GM18858 (cell line): ENCODE measurements at regions not wholly inside any gene's neighbourhood (a gene's known extent, or its start where the extent isn't known, plus 50 kb on each side); places are given as distances from the start of the nearest gene placed in this dataset.

Experiments
- ATAC-seq: cut with Tn5 transposase; IDR thresholded peaks from one replicate; pipeline ENCODE4 v1.9.1; 2021; ENCODE audit not compliant: unreplicated experiment

- ATAC-seq: no peak
Measured at GRCh38 chr7:18401757-18402156, 93.8 kb upstream of the HDAC9 start.

GRCh38 chr7:18402488-18403183, 92.9 kb upstream of the HDAC9 start:
- ATAC-seq: no peak

DNA sequence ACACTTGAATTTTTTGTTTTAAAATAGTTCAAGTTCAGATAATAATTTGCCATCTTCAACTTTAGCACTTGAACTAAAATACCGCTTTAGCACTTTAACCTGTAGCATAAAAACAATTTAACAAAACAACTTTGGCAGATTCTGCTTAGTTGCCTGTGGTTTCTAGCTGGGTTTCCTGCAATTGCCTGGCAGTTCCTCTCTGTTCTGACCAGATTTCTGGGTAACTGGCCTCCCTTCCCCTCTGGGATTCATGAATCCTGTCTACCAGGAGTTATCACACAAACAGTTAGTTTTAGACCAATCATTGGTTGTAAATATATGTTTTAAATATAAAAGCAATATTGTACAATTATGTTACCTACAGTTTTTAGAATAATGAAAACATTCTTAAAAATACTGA, 89.8 kb upstream of the HDAC9 start:
- no peak for ATAC-seq

- no peak for ATAC-seq
Measured at GRCh38 chr7:18407385-18407784, 88.2 kb upstream of the HDAC9 start.

GRCh38 chr7:18408461-18408860, 87.1 kb upstream of the HDAC9 start:
- no peak for ATAC-seq

GRCh38 chr7:18408868-18409267, 86.7 kb upstream of the HDAC9 start:
- no peak for ATAC-seq

GRCh38 chr7:18413447-18413846, 82.1 kb upstream of the HDAC9 start:
- ATAC-seq: no peak

GRCh38 chr7:18414885-18415284, 80.7 kb upstream of the HDAC9 start:
- no peak for ATAC-seq

GRCh38 chr7:18416988-18417387, 78.6 kb upstream of the HDAC9 start:
- ATAC-seq: no peak

DNA sequence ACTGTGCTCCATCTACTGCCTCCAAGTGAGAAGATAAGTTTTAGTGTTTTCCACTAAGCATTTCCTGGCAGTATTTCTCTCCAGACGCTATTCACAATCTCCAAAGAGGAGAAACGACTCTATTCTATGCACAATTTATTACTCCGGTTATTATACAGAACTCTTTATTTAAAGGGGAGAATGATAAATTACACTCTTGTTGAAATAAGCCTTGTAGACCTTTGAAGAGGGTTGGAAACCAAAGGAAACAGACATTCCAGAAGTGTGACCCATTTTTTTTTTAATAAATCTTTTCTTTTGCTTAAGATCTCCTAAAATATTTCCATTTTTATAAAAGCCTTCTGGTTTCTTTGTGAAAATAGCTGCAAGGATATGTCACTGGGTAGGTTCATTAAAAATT, 76.1 kb upstream of the HDAC9 start:
- no peak for ATAC-seq

GRCh38 chr7:18420108-18420507, 75.4 kb upstream of the HDAC9 start:
- ATAC-seq: no peak

DNA sequence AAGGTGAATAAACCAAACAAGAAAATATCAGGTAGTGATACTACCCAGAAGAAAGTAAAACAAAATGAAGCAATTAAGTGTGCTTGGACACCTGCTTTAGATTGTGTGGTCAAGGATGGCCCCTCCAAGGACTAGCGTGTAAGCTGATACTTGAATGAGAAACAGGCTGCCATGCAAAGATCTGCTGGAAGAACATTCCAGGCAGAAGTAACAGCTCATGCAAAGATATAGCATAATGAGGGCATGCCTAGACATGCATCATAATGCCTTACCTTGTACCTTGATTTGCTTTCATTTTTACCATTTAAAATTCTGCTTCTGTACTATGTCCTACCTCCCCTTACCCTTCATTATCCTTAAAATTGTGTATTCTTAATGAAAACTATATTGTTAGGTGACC, 74.8 kb upstream of the HDAC9 start:
- no peak for ATAC-seq

DNA sequence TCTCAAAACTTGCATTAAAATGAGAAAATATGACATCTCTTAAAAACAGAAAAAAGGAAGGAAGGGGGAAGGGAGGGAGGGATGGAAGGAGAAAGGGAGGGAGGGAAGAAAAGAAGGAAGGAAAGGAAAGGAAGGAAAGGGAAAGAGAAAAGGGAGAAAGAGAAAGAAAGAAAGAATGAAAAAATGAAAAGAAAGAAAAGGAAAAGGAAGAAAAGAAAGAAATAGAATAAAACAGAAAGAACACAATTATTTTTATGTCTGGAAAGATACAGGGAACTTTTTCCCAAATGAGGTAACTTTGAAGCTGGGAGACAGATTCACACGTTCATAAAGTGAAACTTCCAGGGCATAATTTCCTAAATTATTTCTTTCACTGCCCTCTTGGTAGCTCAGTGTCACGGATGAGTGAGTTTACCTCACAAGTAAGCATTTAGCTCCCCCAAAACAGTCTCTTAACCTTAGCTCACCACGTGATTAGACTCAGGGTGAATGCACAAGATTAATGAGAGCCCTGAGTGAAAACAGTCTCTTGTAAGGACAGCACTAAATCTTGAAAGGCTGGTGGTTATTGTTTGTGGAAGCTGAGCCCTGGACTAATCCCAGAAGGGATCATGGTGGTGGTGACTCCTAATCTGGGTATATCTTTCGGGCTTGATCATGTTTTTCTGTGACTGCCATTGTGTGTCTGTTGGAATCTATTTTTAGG, 74.1 kb upstream of the HDAC9 start:
- peak; percentile 46 for ATAC-seq

GRCh38 chr7:18425227-18425626, 70.3 kb upstream of the HDAC9 start:
- no peak for ATAC-seq

GRCh38 chr7:18425838-18426445, 69.6 kb upstream of the HDAC9 start:
- ATAC-seq: no peak

- no peak for ATAC-seq
Measured at GRCh38 chr7:18426564-18427226, 68.9 kb upstream of the HDAC9 start.

DNA sequence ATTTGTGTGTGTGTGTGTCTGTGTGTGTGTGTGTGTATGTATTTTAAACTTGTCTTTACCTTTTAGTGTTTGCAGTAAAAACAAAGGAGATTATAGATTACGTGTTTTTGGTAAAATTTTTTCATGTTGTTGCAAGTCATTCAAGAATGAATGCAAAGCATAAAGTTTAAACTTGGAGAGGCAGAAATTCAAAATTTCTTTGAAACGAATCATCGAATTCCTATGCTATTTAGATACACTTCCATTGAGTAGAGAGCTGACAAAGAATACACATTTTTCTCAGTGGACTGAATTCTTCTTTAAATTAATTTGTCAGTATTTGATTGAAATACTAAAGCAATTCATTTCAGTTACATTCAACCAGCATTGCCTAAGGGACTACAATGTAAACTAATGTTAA, 66.0 kb upstream of the HDAC9 start:
- no peak for ATAC-seq

DNA sequence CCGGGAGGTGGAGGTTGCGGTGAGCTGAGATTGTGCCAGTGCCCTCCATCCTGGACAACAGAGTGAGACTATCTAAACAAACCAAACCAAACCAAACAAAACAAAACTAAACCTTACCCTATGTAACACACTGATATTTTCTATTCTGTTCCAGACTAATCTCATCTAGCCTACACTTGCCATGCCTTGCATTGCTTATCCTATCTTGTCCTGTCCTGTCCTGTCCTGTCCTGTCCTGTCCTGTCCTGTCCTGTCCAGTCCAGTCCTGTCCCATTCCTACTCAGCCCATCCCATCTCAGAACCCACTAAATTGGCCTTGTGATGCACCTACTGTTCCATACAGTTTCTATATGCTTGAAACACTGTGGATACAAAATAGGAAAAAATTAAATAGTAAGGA, 64.7 kb upstream of the HDAC9 start:
- no peak for ATAC-seq

DNA sequence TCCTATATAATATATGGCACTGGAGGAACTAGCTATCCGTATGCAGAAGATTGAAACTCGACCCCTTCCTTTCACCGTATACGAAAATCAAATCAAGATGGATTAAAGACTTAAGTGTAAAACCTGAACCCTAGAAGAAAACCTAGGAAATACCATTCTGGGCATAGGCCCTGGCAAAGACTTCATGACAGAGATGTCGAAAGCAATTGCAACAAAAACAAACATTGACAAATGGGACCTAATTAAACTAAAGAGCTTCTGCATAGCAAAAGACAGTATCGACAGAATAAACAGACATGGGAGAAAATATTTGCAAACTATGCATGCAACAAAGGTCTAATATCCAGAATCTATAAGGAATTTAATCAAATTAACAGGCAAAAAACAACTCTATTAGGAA, 61.4 kb upstream of the HDAC9 start:
- ATAC-seq: no peak

- no peak for ATAC-seq
Measured at GRCh38 chr7:18437101-18437500, 58.4 kb upstream of the HDAC9 start.

GRCh38 chr7:18440934-18441333, 54.6 kb upstream of the HDAC9 start:
- no peak for ATAC-seq

DNA sequence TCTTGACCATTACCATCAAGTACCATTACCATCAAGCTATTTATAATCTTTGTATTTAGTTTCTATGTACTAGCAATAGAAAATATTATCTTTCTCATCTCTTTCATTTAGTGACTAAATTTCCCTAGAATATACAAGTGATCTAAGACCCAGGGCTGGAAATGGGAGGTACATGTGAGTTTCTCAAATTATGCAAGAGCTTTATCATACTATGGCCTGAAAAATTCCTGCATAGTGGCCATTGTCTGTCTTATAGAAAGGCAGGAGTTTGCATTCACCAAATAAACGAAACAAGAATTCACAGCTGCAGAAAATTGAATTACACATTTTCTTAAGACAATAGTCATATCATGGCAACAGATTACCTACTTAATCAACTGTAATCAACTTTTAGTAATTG, 50.7 kb upstream of the HDAC9 start:
- no peak for ATAC-seq
